SHP77 (cell line): ENCODE measurements at regions not wholly inside any gene's neighbourhood (a gene's known extent, or its start where the extent isn't known, plus 50 kb on each side); places are given as distances from the start of the nearest gene placed in this dataset.
"Not testable (repeated sequence)": the region's sequence is repeated elsewhere in the genome, so short reads cannot be mapped to it uniquely, and the experiment has no call there.

Source experiments
- DNase-seq, 2 experiments: peaks; one replicate each; lab custom pipeline; 2025; lab: John Stamatoyannopoulos, UW

GRCh38 chr17:45554479-45554878 is 64.0 kb upstream of the PLEKHM1 start:
- not testable (repeated sequence) for DNase-seq

- not testable (repeated sequence) for DNase-seq
These were observed 68.3 kb upstream of the PLEKHM1 start for GRCh38 chr17:45558821-45559220.

- not testable (repeated sequence) for DNase-seq
These were observed 72.3 kb upstream of the PLEKHM1 start for GRCh38 chr17:45562868-45563267.

- DNase-seq, result not testable (repeated sequence)
These were observed 72.8 kb upstream of the PLEKHM1 start for GRCh38 chr17:45563283-45563682.

GRCh38 chr17:45568275-45568674 is 77.8 kb upstream of the PLEKHM1 start:
- not testable (repeated sequence) for DNase-seq

- not testable (repeated sequence) for DNase-seq
These were observed 82.8 kb upstream of the PLEKHM1 start for GRCh38 chr17:45573326-45573725.

GRCh38 chr17:45573924-45574770 is 83.6 kb upstream of the PLEKHM1 start:
- no peak for DNase-seq

- DNase-seq, result no peak
These were observed 84.8 kb upstream of the PLEKHM1 start for GRCh38 chr17:45575126-45575885.

- not testable (repeated sequence) for DNase-seq
These were observed 86.2 kb upstream of the PLEKHM1 start for GRCh38 chr17:45576527-45577307.

GRCh38 chr17:45577571-45578279 is 87.2 kb upstream of the PLEKHM1 start:
- no peak for DNase-seq

- DNase-seq, result no peak
These were observed 88.3 kb upstream of the PLEKHM1 start for GRCh38 chr17:45578516-45579455.

GRCh38 chr17:45579529-45580495 is 89.3 kb upstream of the PLEKHM1 start:
- no peak for DNase-seq

- DNase-seq, result no peak
These were observed 90.4 kb upstream of the PLEKHM1 start for GRCh38 chr17:45580924-45581323.

- DNase-seq, result no peak
These were observed 91.3 kb upstream of the PLEKHM1 start for GRCh38 chr17:45581860-45582259.

GRCh38 chr17:45584092-45585036 is 93.8 kb upstream of the PLEKHM1 start:
- DNase-seq, result no peak

- not testable (repeated sequence) for DNase-seq
These were observed 94.7 kb upstream of the PLEKHM1 start for GRCh38 chr17:45585037-45585733.
